HG02885 (cell line): ENCODE measurements at regions not wholly inside any gene's neighbourhood (a gene's known extent, or its start where the extent isn't known, plus 50 kb on each side); places are given as distances from the start of the nearest gene placed in this dataset.

Experiments used
- ATAC-seq: cut with Tn5 transposase; IDR thresholded peaks from one replicate; pipeline ENCODE4 v1.9.1; 2021; ENCODE audit warnings: mild to moderate bottlenecking; ENCODE audit not compliant: unreplicated experiment, poor library complexity

DNA sequence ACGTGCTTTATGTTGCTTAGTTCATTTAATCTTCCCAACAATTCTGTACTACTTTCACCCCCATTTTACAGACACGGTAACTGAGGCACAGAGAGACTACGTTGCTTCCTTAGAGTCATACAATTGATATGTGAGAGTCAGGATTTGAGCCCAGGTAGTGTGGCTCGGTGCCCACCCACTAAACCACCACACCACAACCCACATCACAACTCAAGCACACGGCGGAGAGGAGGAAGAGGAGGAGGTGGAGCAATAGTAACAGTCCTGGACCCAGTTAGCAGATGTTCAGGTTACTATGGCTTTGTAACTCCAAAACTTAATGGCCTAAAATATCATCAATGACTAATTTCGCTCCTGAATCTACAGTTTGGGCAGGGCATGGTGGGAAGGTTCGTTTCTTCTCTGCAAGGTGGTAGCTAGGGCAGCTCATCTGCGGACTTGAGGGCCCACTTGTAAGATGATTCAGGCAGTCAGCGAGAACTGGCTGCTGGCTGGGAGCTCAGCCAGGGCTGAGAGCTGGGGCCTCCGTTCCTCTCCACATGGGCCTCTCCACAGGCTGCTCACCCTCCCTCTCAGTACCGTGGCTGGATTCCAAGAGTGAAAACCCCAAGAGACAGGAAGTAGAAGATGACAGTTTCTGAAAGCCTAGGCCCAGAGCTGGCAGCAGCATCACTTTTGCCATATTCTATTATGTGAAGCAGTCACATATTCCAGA is 167.1 kb downstream of the ZFP36L2 start:
- ATAC-seq, result peak; percentile 53

GRCh38 chr2:43058726-43059110 is 167.7 kb downstream of the ZFP36L2 start:
- no peak for ATAC-seq

DNA sequence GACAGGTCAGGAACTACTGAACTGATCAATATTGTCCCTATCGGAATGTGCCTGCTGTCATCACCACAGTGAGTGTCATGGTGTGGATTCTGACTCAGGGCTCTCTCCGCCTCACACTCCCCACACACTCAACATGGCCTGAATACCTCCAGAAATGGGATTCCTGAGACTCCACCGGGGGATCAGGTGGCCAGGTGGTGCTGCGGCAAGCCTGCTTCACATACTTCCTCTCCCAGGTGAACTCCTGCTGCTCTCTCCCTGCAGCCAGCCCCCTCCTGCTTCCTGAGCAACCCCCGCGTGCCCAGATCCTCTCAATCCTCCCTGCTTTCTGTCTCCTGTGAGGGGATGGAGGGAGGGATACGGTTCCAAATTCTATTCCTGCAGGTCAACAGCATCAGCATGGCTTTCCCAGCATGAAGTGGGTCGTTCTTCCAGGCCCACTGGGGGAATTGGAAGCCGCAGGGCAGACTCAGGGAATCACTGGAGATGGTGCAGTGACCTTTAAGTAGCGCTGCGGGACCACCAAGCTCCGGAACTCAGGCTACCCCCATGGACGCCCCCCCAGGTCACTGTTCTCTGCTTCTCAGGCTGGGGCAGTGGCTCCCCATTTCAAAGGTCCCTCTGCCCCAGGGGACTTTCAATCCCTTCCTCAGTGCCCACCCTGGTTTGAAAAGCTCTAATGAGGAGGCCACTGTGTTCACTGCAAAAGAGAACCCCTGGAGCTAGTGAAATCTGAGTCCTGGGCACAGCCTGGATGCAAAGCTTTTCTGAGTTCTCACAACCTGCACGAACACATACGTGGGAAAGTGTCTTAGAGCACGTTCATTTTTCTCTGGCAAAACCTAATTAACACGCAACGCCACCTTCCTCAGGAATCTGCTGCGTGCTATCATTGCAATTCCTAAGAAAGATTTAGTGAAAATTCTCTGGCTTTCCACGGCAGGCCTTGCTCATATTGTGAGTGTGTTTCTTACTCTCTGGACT is 168.4 kb downstream of the ZFP36L2 start:
- ATAC-seq, result no peak

- no peak for ATAC-seq
Measured at GRCh38 chr2:43057026-43057741, 169.2 kb downstream of the ZFP36L2 start.

- no peak for ATAC-seq
Measured at GRCh38 chr2:43055985-43056384, 170.4 kb downstream of the ZFP36L2 start.

- ATAC-seq, result no peak
Measured at GRCh38 chr2:43055086-43055912, 171.1 kb downstream of the ZFP36L2 start.

- ATAC-seq, result no peak
Measured at GRCh38 chr2:43054367-43054766, 172.0 kb downstream of the ZFP36L2 start.

DNA sequence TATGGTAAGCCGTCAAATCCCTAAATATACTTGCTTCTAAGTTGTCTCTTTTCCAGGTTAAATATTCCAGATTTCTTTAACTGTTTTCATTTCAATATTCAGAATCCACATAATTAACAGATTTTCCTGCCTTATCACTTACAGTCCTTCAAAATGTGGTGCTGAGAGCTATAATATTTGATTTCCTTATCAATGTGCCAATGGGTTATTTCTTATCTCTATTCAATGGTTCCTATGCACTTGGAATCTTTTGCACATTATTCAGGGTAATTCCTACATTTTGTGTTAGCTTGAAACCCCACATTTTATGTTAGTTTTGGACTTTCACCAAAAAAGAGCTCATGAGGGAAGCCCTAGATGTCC is 173.5 kb downstream of the ZFP36L2 start:
- ATAC-seq, result no peak

GRCh38 chr2:43052204-43052943 is 174.0 kb downstream of the ZFP36L2 start:
- no peak for ATAC-seq

DNA sequence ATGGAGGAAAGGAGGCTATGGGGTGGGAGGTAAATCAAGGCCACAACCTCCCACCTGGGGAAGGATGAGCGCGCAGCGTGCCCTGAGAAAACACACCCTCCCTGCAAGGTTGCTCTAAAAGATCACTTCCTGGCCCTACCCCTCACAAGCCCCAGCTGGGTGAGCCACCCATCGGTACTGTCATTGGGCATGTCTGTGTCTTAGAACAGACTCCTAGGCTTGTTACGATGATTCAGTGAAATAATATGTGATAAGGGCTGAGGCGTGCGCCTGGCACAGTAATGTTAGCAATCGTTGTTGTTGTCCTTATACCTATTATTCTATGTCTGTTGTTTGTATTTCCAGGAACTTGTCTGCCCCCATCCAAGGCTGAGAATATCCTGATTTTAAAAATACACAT is 175.1 kb downstream of the ZFP36L2 start:
- no peak for ATAC-seq

DNA sequence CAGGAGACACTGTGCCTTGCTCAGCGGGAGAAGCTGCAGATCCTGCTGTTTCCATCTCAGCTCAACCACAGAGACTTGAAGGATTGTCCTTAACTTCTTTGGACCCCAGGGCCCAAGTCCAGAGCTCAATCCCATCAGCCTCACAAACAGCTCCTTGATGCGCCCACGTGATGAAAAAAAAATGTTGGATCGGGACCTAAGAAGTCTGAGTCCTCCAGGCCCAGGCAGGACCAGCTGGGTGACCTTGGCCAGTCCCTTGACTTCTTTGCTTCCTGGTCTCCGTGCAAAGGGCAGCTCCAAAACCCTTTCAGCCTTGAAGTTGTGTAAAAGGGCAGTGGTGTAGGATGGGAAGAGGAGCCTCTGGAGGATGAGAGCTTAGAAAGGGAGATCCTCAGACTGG is 175.5 kb downstream of the ZFP36L2 start:
- ATAC-seq, result no peak

GRCh38 chr2:43049836-43050801 is 176.3 kb downstream of the ZFP36L2 start:
- no peak for ATAC-seq

DNA sequence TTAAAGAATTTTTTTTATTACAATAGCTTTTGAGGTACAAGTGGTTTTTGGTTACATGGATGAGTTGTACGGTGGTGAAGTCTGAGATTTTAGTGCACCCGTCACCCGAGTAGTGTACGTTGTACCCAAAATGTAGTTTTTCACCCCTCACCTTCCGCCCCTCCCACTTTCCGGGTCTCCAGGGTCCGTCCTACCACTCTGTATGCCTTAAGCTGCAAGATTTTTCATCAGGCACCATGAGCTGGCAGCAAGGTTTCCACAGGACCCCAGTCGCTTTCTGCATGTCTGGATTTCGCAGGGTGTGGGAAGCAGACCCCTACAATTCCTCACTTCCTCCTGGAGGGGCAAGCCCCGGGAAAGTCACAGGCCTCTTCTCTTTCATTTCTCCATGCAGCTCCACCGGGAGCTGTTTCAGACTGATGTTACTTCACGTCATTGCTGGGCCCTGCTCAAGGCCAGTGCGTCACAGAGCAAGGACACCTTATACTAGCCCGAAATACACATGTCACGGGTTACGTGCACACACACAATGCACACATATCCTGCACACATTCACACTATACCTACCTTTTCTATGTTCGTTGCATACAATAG is 179.1 kb downstream of the ZFP36L2 start:
- ATAC-seq, result no peak

DNA sequence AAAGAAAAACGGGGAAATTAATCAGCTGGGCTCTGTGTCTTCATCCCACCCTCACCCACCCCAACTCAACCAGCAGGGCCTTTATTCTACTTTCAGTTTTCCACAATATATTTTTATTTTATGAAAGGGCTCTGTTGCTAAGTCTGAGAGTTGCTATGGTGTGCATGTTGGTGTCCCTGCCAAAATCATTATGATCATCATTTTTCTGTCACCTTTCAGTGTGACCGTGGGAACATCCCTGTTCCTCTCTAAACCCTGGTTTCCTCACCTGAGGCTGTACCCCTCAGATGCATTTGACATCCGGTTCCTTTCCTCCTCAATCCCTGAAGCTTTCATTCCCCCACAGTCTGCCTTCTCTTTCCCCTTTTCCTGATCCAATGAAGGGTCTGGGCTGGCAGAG is 180.5 kb downstream of the ZFP36L2 start:
- no peak for ATAC-seq

DNA sequence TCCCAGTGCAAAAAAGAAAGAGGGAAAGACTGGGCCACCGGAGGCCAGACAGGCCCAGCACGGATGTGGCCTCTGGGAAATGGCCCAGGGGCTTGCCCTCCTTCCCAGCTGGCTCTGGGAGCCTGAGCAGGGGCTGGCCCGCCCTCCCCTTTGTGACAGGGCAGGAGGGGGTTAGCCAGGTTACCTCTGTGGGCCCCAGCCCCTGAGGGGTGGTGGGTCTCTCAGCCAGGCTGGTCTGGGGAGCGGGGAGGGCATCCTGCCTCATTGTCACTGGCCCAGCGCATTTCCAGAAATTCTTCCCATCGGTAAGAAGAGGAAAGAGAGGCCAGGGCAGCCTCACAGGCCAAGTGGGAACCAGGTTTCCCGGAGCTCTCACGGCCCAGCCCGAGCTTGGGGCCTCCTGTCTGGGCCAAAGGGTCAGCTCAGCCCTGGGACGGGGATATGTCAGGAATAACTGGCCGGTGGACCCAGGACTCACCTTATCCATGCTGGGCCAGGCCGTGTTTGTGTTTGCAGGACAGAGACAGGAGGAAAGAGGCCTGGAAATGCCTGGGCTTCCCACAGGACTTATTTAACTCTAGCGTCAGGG is 182.2 kb downstream of the ZFP36L2 start:
- ATAC-seq, result no peak

- ATAC-seq, result no peak
Measured at GRCh38 chr2:43043553-43043870, 182.9 kb downstream of the ZFP36L2 start.

DNA sequence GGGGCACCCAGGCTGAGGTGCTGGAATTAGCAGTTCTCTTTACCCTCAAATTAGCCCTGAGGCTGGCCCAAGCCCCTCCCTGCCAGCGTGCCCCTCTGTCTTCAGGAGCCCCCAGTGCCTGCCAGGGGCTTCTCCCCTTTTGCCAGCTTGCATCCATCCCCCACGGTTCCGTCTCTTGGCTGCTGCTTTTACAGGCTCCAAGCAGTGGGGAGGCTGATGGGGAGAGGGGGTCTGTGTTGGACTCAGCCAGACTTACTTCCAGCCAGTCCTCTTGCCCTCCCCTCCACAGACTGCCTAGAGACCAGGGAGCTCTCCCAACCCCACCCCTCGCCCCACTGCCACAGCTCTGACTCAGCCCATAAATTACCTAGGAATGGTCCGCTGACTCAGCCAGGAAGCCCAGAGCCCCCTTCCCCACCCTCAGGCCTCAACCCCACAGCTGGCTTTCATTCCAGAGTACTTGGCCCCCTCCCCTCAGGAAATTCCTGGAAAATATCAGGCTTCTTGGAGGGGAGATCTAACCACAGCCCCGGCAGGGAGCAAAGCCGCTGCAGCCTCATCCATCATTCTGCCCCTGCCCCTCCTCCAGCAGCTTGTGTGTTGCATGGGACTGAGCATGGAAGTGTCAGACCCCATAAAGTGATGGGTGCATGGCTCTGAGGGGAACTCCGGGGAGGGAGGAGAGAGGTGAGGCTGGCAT is 184.6 kb downstream of the ZFP36L2 start:
- no peak for ATAC-seq
